PC-3 (cell line): ENCODE measurements at regions not wholly inside any gene's neighbourhood (a gene's known extent, or its start where the extent isn't known, plus 50 kb on each side); places are given as distances from the start of the nearest gene placed in this dataset.

Experiments used
- ATAC-seq: fragments of 200-7000 bp; cut with Tn5 transposase; 2 replicates; pipeline ENCODE4 v1.9.1; 2020; ENCODE audit warnings: mild to moderate bottlenecking, moderate library complexity
- BruUV-seq: library from RNA; stranded (reverse); fragments of 400-500 nt; replicated peaks from 2 replicates; lab custom pipeline; 2021; lab: Mats Ljungman, UMichigan
- CTCF ChIA-PET: fragments of 300-600 bp; sonication (Branson Sonifier 250); formaldehyde crosslinking; loops from one replicate; lab custom pipeline; 2022; ENCODE audit warnings: antibody characterized with exemption; lab: Charles Lee
- POLR2A ChIA-PET: fragments of 300-600 bp; sonication (Branson Sonifier 250); formaldehyde crosslinking; loops from one replicate; lab custom pipeline; 2022; ENCODE audit warnings: antibody characterized with exemption; ENCODE audit not compliant: unreplicated experiment; lab: Charles Lee
- DNase-seq: peaks from one replicate; pipeline ENCODE4 v3.0.0-alpha.2; 2015
- H2AFZ ChIP-seq: fragments of 300-600 bp; sonication (generic); 2 replicates; pipeline ENCODE4 v1.6.0; 2016; ENCODE audit warnings: antibody characterized with exemption, low read length
- H3F3A ChIP-seq: fragments of 300-600 bp; sonication (generic); one replicate; pipeline ENCODE4 v1.6.0; 2017; ENCODE audit warnings: antibody characterized with exemption, low read length, control low read depth, mild to moderate bottlenecking; ENCODE audit not compliant: unreplicated experiment
- H3K27ac ChIP-seq: fragments of 300-600 bp; sonication (generic); 2 replicates; pipeline ENCODE4 v1.5.1; 2016; ENCODE audit warnings: mild to moderate bottlenecking, low read length
- H3K27me3 ChIP-seq: fragments of 300-600 bp; sonication (generic); 2 replicates; pipeline ENCODE4 v1.6.1; 2016; ENCODE audit warnings: low read length, mixed read lengths
- H3K36me3 ChIP-seq: fragments of 300-600 bp; sonication (generic); 2 replicates; pipeline ENCODE4 v1.6.1; 2016; ENCODE audit warnings: low read depth, mixed run types, low read length, mixed read lengths
- H3K4me1 ChIP-seq: fragments of 300-600 bp; sonication (generic); 2 replicates; pipeline ENCODE4 v1.5.1; 2016; ENCODE audit warnings: low read length; ENCODE audit not compliant: insufficient read depth
- H3K4me2 ChIP-seq: fragments of 300-600 bp; sonication (generic); 2 replicates; pipeline ENCODE4 v1.6.0; 2016; ENCODE audit warnings: low read length
- H3K4me3 ChIP-seq: fragments of 300-600 bp; sonication (generic); 2 replicates; pipeline ENCODE4 v1.5.1; 2016; ENCODE audit warnings: mild to moderate bottlenecking, low read length, mixed read lengths
- H3K79me2 ChIP-seq: fragments of 300-600 bp; sonication (generic); 2 replicates; pipeline ENCODE4 v1.6.1; 2017; ENCODE audit warnings: low read length, mixed read lengths
- H3K9ac ChIP-seq: fragments of 300-600 bp; sonication (generic); 2 replicates; pipeline ENCODE4 v1.6.0; 2016; ENCODE audit warnings: mild to moderate bottlenecking, low read length
- H3K9me2 ChIP-seq: fragments of 300-600 bp; sonication (generic); replicated peaks from 2 replicates; pipeline ENCODE4 v1.6.1; 2016; ENCODE audit warnings: mixed run types, low read length, mixed read lengths
- H3K9me3 ChIP-seq: fragments of 300-600 bp; sonication (generic); 2 replicates; pipeline ENCODE4 v1.6.1; 2016; ENCODE audit warnings: low read length, mixed read lengths
- H4K20me1 ChIP-seq: fragments of 300-600 bp; sonication (generic); 2 replicates; pipeline ENCODE4 v1.6.1; 2016; ENCODE audit warnings: low read length, mixed read lengths
- EZH2 ChIP-seq: fragments of 300-600 bp; sonication (generic); IDR thresholded peaks from one replicate; pipeline ENCODE4 v1.6.1; 2017; ENCODE audit warnings: antibody characterized with exemption, mild to moderate bottlenecking, low read length; ENCODE audit not compliant: unreplicated experiment
- EZH2phosphoT487 ChIP-seq: fragments of 300-600 bp; sonication (generic); IDR thresholded peaks from 2 replicates; pipeline ENCODE4 v1.6.1; 2018; ENCODE audit warnings: mild to moderate bottlenecking, antibody characterized with exemption, low read length, borderline replicate concordance
- intact Hi-C: fragments of 100-400 bp; cut with micrococcal nuclease; formaldehyde crosslinking; loops from 2 replicates; pipeline ENCODE4 v1.9.0; 2023
- TF ChIP-seq, protein P1 (sequence below): fragments of 300-600 bp; sonication (generic); conservative IDR thresholded peaks from 2 replicates; pipeline ENCODE4 v1.5.1; 2017; ENCODE audit warnings: antibody characterized with exemption, low read depth, mild to moderate bottlenecking, low read length

DNA sequence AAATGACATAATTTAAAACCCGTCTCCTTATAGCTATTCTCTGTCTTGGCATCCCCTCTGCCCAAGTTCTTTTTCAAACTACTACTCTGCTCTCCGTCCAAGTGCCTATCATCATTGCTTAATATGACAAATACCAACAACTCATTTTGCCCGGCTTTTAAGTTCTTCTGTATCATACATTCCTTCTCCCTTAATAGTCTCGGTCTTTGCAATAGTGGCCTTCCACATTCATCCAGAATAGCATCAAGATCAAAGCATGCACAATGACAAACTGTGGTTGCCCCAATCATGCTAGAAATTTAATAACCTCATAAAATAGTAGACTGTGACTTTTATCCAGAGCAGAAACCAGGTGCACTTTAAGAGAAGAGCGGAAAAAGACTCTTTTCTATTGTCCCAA is 198.9 kb downstream of the ETV1 start:
- intact Hi-C loops: no loop called here
- DNase-seq: no peak
- ATAC-seq: no peak
- Histone ChIP-seq H3K79me2 (no peaks in the 10 kb centered on the region), H3K9ac (no peak overlapping the region), H3K9me3 (no peaks in the 10 kb centered on the region), H3K9me2 (no peaks in the 10 kb centered on the region), H3K27me3 (no peaks in the 10 kb centered on the region), H3K36me3 (no peaks in the 10 kb centered on the region), H3K4me1 (no peaks in the 10 kb centered on the region), H3F3A (no peaks in the 10 kb centered on the region), H3K27ac (no peak overlapping the region), H2AFZ (no peak overlapping the region), H3K4me2 (no peak overlapping the region), H4K20me1 (no peaks in the 10 kb centered on the region), H3K4me3 (no peak overlapping the region)
- TF ChIP-seq, protein P1, sequence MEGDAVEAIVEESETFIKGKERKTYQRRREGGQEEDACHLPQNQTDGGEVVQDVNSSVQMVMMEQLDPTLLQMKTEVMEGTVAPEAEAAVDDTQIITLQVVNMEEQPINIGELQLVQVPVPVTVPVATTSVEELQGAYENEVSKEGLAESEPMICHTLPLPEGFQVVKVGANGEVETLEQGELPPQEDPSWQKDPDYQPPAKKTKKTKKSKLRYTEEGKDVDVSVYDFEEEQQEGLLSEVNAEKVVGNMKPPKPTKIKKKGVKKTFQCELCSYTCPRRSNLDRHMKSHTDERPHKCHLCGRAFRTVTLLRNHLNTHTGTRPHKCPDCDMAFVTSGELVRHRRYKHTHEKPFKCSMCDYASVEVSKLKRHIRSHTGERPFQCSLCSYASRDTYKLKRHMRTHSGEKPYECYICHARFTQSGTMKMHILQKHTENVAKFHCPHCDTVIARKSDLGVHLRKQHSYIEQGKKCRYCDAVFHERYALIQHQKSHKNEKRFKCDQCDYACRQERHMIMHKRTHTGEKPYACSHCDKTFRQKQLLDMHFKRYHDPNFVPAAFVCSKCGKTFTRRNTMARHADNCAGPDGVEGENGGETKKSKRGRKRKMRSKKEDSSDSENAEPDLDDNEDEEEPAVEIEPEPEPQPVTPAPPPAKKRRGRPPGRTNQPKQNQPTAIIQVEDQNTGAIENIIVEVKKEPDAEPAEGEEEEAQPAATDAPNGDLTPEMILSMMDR: no peak
- TF ChIP-seq EZH2phosphoT487: no peak
- TF ChIP-seq EZH2: no peak
- ChIA-PET CTCF (no interaction called here), POLR2A (no interaction called here)
- BruUV-seq: no TSS peak

DNA sequence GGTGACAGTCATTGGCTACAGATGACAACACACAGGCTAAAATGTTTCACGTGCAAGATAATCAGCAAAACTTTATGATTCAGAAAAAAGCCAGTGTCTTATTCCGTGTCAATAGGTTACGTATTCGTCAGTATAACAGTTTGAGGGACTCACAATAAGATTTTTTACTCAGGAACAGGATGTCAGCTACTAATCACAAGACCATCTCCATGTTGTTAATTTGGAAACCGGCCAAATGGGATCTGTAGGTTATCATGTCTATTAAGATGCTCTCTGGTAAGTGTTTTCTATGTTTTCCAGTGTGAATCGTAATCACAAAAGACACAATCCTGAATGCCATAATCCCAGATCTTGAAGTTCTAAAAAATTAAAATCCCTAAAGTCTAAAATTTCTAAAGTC is 197.3 kb downstream of the ETV1 start:
- intact Hi-C loops: no loop called here
- BruUV-seq: no TSS peak
- Histone ChIP-seq H3K27ac (no peak overlapping the region), H3K9ac (no peak overlapping the region), H3K4me2 (no peak overlapping the region), H4K20me1 (no peaks in the 10 kb centered on the region), H3K79me2 (no peaks in the 10 kb centered on the region), H3K4me3 (no peak overlapping the region), H3K9me2 (no peaks in the 10 kb centered on the region), H3K4me1 (no peaks in the 10 kb centered on the region), H3K36me3 (no peaks in the 10 kb centered on the region), H3K27me3 (no peaks in the 10 kb centered on the region), H3F3A (no peaks in the 10 kb centered on the region), H2AFZ (no peak overlapping the region), H3K9me3 (no peaks in the 10 kb centered on the region)
- ChIA-PET POLR2A (no interaction called here), CTCF (no interaction called here)
- no peak for TF ChIP-seq EZH2
- TF ChIP-seq EZH2phosphoT487: no peak
- TF ChIP-seq, protein P1: no peak
- ATAC-seq (no peak), DNase-seq (no peak)

DNA sequence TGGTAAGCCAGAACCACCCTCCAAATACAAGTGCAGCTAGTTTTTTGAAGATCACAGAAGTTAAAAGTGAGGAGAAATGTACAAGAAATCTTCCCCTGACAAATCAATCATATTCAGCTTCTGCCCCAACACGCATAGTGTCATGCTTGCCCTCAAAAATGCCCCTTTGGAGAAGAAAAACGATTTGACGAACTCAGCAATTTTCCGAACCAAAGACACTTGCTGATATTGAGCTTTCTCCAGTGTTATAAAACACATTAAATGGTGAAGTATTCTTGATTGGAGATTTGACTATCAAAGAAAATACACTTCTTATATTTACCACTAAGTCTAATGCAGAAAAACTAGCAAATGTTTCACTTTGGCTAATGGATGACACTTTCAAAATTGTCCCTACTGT is 195.5 kb downstream of the ETV1 start:
- ATAC-seq (no peak), DNase-seq (no peak)
- CTCF ChIA-PET: no interaction called here
- no peak overlapping the region for H3K27ac ChIP-seq
- POLR2A ChIA-PET: interaction anchor here (0.7 kb wide), 1 partner anchor 485 kb away, joined by 5 read pairs; no protein-coding TSS in a partner anchor
- no TSS peak for BruUV-seq
- no peaks in the 10 kb centered on the region for H3F3A ChIP-seq
- H3K79me2 ChIP-seq: no peaks in the 10 kb centered on the region
- no peaks in the 10 kb centered on the region for H3K4me1 ChIP-seq
- no peak overlapping the region for H3K4me3 ChIP-seq
- no peak overlapping the region for H2AFZ ChIP-seq
- intact Hi-C loops: no loop called here
- no peaks in the 10 kb centered on the region for H3K27me3 ChIP-seq
- H3K9ac ChIP-seq: no peak overlapping the region
- H3K9me2 ChIP-seq: no peaks in the 10 kb centered on the region
- no peaks in the 10 kb centered on the region for H4K20me1 ChIP-seq
- H3K9me3 ChIP-seq: no peaks in the 10 kb centered on the region
- no peaks in the 10 kb centered on the region for H3K36me3 ChIP-seq
- TF ChIP-seq, protein P1: no peak
- TF ChIP-seq EZH2phosphoT487 (no peak), EZH2 (no peak)
- no peak overlapping the region for H3K4me2 ChIP-seq
